Testis (tissue), 2 donors: ENCODE measurements at regions not wholly inside any gene's neighbourhood (a gene's known extent, or its start where the extent isn't known, plus 50 kb on each side); places are given as distances from the start of the nearest gene placed in this dataset.

Experiments used
- POLR2A ChIP-seq: fragments of 450-650 bp; IDR thresholded peaks from one replicate; pipeline ENCODE4 v1.6.1; 2017; ENCODE audit warnings: antibody characterized with exemption, mild to moderate bottlenecking, moderate library complexity
- TF ChIP-seq, protein P1 (sequence below), 3 experiments: fragments of 450-650 bp in 2 of 3; fragments of 200-600 bp in 1 of 3; sonication (generic) in 1 of 3; IDR thresholded peaks; one replicate each; pipeline ENCODE4 v1.5.1; 2016 to 2019; ENCODE audit warnings: antibody characterized with exemption in 3 of 3, mild to moderate bottlenecking in 2 of 3, moderate library complexity in 1 of 3

DNA sequence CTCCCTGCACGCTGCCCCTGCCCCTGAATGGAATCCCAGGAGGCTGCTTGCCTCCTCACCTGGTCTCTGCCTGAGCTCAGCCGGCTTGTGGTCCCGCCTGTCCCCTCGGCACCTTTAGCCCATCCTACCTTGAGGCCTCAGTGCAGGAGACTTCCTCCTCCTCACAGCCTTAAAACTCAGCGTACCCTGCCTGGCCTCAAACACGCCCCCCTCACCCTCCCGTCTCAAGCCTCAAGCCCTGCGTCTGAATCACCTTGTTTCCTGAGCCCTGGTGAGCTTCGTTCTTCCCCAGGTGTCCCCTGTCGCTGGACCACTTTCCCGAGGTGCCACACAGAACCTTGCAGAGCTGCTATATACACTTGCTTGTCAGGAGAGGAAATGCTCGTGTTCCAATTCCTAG lies 110.2 kb upstream of the SPIN1 start:
- TF ChIP-seq POLR2A, result no peak
- TF ChIP-seq, protein P1, sequence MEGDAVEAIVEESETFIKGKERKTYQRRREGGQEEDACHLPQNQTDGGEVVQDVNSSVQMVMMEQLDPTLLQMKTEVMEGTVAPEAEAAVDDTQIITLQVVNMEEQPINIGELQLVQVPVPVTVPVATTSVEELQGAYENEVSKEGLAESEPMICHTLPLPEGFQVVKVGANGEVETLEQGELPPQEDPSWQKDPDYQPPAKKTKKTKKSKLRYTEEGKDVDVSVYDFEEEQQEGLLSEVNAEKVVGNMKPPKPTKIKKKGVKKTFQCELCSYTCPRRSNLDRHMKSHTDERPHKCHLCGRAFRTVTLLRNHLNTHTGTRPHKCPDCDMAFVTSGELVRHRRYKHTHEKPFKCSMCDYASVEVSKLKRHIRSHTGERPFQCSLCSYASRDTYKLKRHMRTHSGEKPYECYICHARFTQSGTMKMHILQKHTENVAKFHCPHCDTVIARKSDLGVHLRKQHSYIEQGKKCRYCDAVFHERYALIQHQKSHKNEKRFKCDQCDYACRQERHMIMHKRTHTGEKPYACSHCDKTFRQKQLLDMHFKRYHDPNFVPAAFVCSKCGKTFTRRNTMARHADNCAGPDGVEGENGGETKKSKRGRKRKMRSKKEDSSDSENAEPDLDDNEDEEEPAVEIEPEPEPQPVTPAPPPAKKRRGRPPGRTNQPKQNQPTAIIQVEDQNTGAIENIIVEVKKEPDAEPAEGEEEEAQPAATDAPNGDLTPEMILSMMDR (IDR thresholded peaks at IDR 0.05), result no peak
